Renal cortical epithelial cell (primary cell): ENCODE measurements at regions not wholly inside any gene's neighbourhood (a gene's known extent, or its start where the extent isn't known, plus 50 kb on each side); places are given as distances from the start of the nearest gene placed in this dataset.
A peak's percentile ranks its signal among the peaks of the same experiment; 100 is the strongest.

Source experiments
- DNase-seq: peaks from one replicate; pipeline ENCODE4 v3.0.0-alpha.2; 2011; ENCODE audit warnings: low read depth

DNA sequence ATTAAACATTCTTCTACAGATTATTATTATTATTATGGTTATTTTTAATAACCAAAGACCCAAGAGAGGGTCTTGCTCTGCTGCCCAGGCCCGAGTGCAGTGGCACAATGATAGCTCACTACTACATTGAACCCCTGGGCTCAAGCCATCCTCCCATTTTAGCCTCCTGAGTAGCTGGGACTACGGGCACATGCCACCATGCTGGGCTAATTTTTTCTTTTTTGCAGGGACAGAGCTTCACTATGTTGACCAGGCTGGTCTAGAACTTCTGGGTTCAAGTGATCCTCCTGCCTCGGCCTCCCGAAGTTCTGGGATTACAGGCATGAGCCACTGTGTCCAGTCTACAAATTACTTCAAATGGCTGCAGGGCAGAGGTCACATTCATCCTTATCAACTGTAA lies 179.8 kb downstream of the KCNRG start:
- DNase-seq, result no peak

DNA sequence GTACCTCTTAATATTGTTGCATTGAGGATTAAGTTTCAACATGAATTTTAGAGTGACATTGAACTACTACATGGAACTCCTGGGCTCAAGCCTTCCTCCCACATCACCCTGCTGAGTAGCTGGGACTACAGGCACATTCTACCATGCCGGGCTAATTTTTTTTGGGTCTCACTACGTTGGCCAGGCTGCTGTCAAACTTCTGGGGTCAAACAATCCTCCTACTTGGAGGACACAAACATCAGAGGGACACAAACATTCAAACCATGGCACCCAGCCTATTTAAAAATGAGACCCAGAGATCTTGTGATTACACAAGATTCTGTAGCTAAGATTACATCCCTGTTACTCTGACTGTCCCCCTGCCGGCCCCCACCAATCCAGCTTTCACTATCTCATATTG lies 180.9 kb downstream of the KCNRG start:
- DNase-seq, result no peak

DNA sequence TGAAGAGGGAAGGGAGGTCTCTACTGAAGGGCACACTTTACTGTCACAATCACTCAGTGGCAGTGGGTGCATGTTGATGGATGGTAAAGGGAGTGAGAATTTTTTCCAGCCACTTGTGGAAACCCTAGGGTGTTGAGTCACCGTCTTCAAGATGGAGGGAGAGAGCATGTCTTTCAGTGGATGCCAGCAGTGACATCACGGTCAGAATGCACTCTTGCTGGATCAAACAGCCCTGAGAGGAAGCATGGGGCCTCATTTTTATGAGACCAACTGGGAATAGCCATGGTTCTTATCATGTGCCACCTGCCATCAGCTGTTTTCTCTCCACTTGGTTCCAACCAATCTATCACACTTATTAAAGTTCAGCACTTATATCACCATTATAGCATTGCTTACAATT lies 182.5 kb downstream of the KCNRG start:
- no peak for DNase-seq

DNA sequence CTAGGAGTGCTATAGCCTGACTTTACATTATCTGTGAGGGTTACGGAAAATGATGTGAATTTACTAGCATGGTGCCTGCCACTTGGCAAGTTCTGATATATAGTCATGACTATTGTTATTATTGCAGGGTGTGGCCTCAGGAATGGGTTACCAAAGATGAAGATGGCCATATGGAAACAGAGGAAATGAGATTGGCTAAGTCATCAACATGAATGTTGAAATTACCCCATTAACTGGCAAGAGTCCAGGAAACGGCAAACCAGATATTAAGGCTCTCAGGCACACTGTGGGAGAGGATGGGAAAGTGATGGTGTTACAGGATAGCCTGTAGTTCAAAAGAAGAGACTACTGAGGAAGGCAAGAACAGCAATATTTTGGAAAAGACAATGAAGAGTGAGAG lies 183.3 kb downstream of the KCNRG start:
- DNase-seq, result no peak

DNA sequence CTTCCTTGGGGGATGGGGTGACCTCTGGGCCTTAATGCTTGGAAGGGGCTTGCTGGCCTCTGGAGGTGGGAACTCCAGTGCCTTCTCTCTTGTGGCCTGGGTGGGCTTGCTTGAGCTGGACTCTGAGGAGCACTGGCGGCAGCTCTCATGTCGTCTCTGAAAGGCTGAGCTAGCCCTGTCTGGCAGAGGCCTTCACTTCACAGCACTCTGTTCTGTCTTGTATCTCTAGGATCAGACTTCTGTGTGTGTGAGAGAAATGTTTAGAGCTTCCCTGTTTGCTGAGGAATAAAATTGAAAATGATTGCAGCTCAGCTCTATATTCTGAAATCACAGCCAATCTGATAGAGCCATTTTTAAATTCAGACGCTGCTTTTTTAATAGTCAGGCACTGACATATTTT lies 185.3 kb downstream of the KCNRG start:
- DNase-seq, result no peak

GRCh38 chr13:50200988-50201387 lies 185.7 kb downstream of the KCNRG start:
- no peak for DNase-seq

- DNase-seq, result no peak
Measured at GRCh38 chr13:50202485-50202884, 187.2 kb downstream of the KCNRG start.

DNA sequence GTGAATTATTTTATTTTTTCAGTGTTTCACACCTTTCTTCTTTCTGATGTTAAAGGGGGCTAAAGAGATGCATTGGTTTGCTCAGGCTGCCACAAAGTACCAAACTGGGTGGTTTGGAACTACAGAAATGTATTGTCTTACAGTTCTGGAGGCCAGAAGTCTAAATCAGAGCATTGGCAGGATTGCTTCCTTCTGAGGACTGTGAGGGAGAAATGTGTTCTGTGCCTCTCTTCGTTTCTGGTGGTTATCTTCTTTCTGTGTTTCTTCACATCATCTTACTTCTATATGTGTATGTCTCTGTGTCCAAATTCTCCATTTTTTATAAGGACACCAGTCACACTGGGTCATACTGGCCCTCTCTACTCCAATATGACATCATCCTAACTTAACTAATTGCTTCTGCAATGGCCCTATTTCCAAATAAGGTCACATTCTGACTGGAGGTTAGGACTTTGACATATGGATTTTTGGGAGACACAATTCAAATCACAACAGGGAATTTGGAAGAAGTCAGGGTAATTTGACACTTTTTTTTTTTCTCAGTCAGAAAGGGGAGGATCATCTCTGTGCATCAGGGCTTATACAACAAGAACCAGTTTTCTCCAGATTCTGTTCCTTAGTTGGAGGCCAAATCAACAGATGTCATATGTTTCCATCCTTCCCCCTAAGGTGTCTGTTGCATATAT lies 188.2 kb downstream of the KCNRG start:
- no peak for DNase-seq

DNA sequence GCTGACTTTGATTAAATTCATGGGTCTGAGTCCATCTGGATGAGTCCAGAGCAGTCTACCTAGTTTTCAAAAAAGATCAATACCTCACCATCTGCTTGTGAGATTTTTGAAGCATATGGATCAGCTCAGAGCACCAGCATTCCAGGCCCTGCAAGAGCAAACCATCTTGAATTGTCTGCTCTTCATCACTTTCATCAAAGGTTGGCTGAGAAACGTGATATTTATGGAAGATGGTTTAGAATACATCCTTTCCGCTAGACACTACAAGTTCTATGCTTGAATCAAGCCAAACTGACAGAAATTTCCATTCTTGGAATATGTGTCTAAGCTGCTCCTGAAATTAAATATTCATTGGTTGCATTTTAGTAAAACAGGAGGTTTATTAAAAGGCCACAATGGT lies 190.3 kb downstream of the KCNRG start:
- no peak for DNase-seq

DNA sequence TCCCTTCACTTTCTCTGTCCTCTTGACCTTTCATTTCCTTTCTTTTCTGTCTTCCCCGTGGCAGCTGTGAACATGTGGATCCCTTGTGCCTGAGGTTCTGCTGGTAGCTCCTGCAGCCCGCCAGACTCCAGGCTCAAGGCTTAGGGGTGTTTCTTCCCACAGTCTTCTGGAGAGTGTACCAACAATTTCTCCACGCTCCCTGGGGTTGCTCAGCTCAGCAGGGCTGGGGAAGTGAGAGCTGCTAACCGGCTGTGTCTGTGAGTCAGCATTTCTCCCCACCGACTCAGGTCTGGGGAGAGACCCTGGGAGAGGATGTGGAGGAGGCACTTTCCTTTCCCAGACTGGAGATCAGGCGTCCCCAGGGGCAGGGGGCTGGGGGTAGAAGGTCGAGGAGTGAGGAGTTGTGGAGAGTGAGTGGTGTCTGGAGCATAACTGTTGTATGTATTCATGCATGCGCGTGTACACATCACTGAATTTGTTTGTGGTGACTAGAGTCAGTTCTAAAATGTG lies 193.6 kb downstream of the KCNRG start:
- DNase-seq, result peak; percentile 80

- no peak for DNase-seq
Measured at GRCh38 chr13:50209631-50210030, 194.4 kb downstream of the KCNRG start.

DNA sequence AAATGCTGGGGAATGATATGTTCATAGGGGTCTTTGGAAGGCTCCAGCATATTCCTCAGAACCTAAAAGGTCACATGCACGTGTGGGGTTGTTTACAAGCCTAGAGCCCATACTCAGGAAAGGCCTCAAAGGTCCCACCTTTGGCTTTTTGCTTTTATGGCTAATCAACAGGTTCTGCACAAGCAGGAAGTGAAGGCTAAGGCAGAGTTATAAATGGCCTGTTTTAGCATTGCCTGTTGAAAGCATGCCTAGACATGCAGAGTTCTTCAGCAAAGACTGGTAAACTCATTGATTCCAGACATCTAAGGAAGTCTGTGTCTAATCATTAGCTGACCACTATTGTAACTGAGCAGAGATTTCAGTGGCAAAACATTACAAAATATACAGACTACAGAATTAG lies 198.3 kb downstream of the KCNRG start:
- DNase-seq, result peak; percentile 23

DNA sequence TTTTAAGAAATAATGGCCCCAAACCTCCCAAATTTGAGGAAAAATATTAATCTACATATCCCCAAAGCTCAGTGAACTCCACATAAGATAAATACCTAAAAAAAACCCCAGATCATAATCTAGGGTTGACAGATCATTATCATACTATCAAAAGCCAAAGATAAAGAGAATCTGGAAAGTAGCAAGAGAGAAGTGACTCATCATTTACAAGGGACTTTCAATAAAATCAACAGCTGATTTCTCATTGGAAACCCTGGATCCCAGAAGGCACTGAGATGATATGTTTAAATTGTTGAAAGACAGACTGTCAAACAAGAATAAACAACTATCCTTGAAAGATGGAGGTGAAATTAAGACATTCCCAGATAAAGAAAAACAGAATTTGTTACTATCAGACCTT lies 199.3 kb downstream of the KCNRG start:
- no peak for DNase-seq

GRCh38 chr13:50215399-50215798 lies 200.2 kb downstream of the KCNRG start:
- no peak for DNase-seq

DNA sequence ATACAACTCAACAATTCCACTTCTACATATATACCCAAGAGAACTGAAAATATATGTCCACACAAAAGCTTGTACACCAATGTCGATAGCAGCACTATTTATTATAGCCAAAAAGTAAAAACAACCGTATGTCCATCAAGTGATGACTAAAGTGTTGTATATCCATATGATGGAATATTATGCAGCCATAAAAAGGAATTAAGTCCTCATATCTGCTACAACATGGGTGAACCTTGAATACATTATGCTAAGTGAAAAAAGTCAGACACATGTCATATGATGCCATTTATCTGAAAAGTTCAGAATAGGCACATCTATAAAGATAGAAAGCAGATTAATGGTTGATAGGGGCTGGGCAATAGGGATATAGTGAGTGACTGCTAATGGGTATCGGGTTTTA lies 204.5 kb downstream of the KCNRG start:
- DNase-seq, result no peak

DNA sequence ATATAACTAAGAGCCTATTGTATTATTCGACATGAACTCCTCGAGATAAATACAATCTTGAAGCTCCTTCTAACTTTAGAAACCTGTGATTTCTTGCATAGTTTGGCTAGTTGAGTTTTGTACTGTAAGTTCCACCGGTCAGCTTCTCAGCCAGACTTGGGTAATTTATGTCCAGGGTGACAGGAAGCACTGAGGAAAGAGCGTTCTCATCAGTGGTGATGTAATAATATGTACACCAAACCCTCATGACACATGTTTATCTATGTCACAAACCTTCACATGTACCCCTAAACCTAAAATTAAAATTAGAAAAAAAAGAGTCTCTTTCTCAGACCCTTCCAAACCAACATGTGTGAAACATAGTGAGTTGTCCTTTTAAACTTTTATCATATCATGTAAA lies 205.7 kb downstream of the KCNRG start:
- no peak for DNase-seq

GRCh38 chr13:50222569-50223332 lies 207.5 kb downstream of the KCNRG start:
- DNase-seq, result no peak

DNA sequence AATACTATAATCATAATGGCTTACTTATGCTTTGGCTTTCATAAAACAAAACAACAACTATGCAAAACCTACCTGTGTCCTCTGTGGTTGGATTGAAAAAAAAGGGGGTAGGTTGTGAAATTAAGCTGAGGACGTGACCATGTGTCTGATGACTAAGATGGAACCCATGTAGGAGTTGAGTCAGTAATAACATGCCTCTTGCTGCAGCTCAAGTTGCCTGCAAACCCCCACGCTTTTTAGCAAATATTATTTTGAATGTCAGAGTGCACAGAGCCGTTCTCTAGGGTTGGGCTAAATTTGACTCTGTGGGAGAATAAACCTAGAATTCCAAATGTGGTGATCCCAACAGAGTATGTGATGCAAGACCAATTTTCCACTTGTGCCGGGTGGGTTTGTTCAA lies 209.3 kb downstream of the KCNRG start:
- DNase-seq, result peak; percentile 24

- no peak for DNase-seq
Measured at GRCh38 chr13:50225193-50226155, 210.2 kb downstream of the KCNRG start.

DNA sequence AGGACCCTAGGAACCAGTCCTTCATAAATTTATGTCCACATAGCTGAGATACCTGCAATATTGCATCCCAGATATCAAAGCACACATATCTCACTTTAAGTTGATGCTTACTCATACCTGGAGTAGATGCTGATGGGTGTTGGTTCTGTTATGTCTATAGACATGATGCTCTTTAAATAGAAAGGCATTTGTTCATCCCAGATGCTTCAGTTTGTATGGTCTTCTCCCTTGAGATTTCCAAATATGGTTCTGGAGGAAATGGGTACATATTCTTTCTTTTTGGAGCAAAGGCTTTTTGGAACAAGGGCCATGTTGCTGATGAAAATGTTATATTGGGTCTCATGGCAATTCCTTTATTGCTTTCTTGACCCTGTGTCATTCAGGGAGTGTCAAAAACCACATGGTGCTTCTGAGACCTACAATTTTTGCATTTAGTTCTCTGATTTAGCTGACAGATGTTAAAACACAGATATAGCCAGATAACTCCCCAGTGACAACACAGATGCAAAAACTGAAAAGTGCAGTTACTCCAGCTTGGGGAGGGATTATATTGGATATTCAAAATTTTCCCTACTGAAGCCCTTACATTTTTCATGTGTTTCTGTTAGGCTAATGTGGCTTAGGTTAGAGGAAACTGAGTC lies 211.4 kb downstream of the KCNRG start:
- no peak for DNase-seq

DNA sequence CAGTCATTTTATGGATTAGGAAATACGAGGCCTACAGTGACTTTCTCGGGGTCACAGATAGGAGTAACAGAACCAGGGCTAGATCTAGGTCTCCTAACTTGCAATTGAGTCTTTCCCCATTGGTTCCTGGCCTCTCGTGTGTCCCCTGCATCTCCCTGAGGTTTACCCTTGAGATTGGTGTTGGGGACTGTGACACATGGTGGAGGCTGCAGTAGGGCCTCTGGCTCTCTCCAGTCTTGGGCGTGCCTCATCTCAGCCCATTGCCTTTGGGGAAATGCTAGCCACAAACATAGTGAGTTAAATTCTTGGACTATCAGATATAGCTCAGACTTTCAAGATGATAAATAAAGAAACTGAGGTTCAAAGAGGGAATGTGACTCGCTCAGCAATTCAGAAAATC lies 212.1 kb downstream of the KCNRG start:
- DNase-seq, result no peak

DNA sequence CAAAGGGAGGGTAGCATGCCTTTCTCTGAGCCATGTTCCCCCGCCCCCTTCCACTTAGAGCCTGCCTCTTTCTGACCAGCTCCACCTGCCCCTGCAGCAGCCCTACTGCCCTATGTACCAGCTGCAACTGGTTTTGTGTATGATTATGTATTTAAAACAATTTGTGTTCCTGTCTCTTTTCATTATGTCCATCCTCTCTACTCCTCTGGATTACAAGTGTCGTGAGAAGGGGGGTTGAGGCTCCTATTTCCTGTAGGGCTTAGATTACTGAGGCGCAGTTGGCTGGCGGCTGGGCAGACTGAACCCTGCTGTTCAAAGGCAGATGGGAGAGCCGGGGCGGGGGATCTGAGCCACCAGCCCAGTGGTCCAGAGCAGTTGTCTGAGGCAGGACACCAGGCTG lies 213.3 kb downstream of the KCNRG start:
- DNase-seq, result no peak
